Sigmoid colon (tissue), 4 donors: ENCODE measurements at regions not wholly inside any gene's neighbourhood (a gene's known extent, or its start where the extent isn't known, plus 50 kb on each side); places are given as distances from the start of the nearest gene placed in this dataset.

Experiments
- CTCF ChIP-seq, 4 experiments: fragments of 450-650 bp in 3 of 4; fragments of 200-600 bp in 1 of 4; IDR thresholded peaks; one replicate each; pipeline ENCODE4 v1.5.1; 2016 to 2019; ENCODE audit warnings: antibody characterized with exemption in 4 of 4, mild to moderate bottlenecking in 3 of 4, moderate library complexity in 2 of 4
- POLR2AphosphoS5 ChIP-seq, 4 donors: sonication (generic); formaldehyde crosslinking; IDR thresholded peaks; one replicate each; pipeline ENCODE4 v1.6.1; 2017; ENCODE audit warnings: antibody characterized with exemption in 4 of 4

- no peak for TF ChIP-seq CTCF (IDR thresholded peaks at IDR 0.05)
- no peak for TF ChIP-seq POLR2AphosphoS5 (IDR thresholded peaks at IDR 0.05)
These were observed 693.5 kb upstream of the TENM3 start for GRCh38 chr4:181549576-181550188.
